OCI-LY3 (cell line): ENCODE measurements at regions not wholly inside any gene's neighbourhood (a gene's known extent, or its start where the extent isn't known, plus 50 kb on each side); places are given as distances from the start of the nearest gene placed in this dataset.

ENCODE experiments used
- H2AFZ ChIP-seq: fragments of 200-600, 300-600 bp; shearing (Covaris generic); 2 replicates; pipeline ENCODE4 v1.6.0; 2014; ENCODE audit warnings: antibody characterized with exemption, low read depth, low read length
- H3K27ac ChIP-seq: fragments of 200-600, 300-600 bp; sonication (generic); 2 replicates; pipeline ENCODE4 v1.5.1; 2014; ENCODE audit warnings: mild to moderate bottlenecking, low read length, moderate library complexity, mixed read lengths
- H3K27me3 ChIP-seq: fragments of 200-600, 300-600 bp; sonication (generic); 2 replicates; pipeline ENCODE4 v1.6.1; 2014; ENCODE audit warnings: low read depth, low read length, mixed read lengths
- H3K36me3 ChIP-seq: fragments of 200-600, 300-600 bp; sonication (generic); replicated peaks from 2 replicates; pipeline ENCODE3; 2014; ENCODE audit warnings: low read depth, low read length, mixed read lengths
- H3K4me1 ChIP-seq: fragments of 300-600, 200-600 bp; sonication (generic); 2 replicates; pipeline ENCODE4 v1.6.1; 2014; ENCODE audit warnings: low read length, mixed read lengths
- H3K4me2 ChIP-seq: fragments of 200-600, 300-600 bp; sonication (generic); 2 replicates; pipeline ENCODE4 v1.6.1; 2014; ENCODE audit warnings: low read length, mixed read lengths
- H3K4me3 ChIP-seq: fragments of 300-600, 200-600 bp; sonication (generic); 2 replicates; pipeline ENCODE4 v1.5.1; 2014; ENCODE audit warnings: antibody characterized with exemption, mild to moderate bottlenecking, low read length, moderate library complexity
- H3K79me2 ChIP-seq: fragments of 300-600, 200-600 bp; shearing (Covaris generic); 2 replicates; pipeline ENCODE4 v1.6.1; 2014; ENCODE audit warnings: mild to moderate bottlenecking, low read length, mixed read lengths
- H3K9ac ChIP-seq: fragments of 300-600, 200-600 bp; shearing (Covaris generic); 2 replicates; pipeline ENCODE4 v1.6.0; 2014; ENCODE audit warnings: mild to moderate bottlenecking, low read length, moderate library complexity
- H3K9me3 ChIP-seq: fragments of 200-600, 300-600 bp; shearing (Covaris generic); 2 replicates; pipeline ENCODE4 v1.6.1; 2014; ENCODE audit warnings: low read length, mixed read lengths; ENCODE audit not compliant: insufficient read depth
- H4K20me1 ChIP-seq: fragments of 200-600, 300-600 bp; sonication (generic); 2 replicates; pipeline ENCODE4 v1.6.1; 2016; ENCODE audit warnings: low read length, mixed read lengths; ENCODE audit not compliant: insufficient read depth
- EZH2phosphoT487 ChIP-seq: fragments of 200-600 bp; shearing (Covaris generic); IDR thresholded peaks from 2 replicates; pipeline ENCODE4 v1.6.1; 2018; ENCODE audit warnings: antibody characterized with exemption, mixed run types, low read depth
- TF ChIP-seq, protein P1 (sequence below): fragments of 200-600, 300-600 bp; sonication (generic); IDR thresholded peaks from 2 replicates; pipeline ENCODE4 v1.5.1; 2014; ENCODE audit warnings: antibody characterized with exemption, low read length, low read depth

GRCh38 chr10:109474812-109475211 is 448.5 kb downstream of the XPNPEP1 start:
- H2AFZ ChIP-seq: no peak overlapping the region
- H3K9me3 ChIP-seq: no peaks in the 10 kb centered on the region
- no peaks in the 10 kb centered on the region for H3K4me1 ChIP-seq
- H3K27me3 ChIP-seq: no peaks in the 10 kb centered on the region
- H3K9ac ChIP-seq: no peak overlapping the region
- H3K4me3 ChIP-seq: no peak overlapping the region
- H3K4me2 ChIP-seq: no peak overlapping the region
- H3K79me2 ChIP-seq: no peaks in the 10 kb centered on the region
- no peaks in the 10 kb centered on the region for H3K36me3 ChIP-seq
- TF ChIP-seq, protein P1, sequence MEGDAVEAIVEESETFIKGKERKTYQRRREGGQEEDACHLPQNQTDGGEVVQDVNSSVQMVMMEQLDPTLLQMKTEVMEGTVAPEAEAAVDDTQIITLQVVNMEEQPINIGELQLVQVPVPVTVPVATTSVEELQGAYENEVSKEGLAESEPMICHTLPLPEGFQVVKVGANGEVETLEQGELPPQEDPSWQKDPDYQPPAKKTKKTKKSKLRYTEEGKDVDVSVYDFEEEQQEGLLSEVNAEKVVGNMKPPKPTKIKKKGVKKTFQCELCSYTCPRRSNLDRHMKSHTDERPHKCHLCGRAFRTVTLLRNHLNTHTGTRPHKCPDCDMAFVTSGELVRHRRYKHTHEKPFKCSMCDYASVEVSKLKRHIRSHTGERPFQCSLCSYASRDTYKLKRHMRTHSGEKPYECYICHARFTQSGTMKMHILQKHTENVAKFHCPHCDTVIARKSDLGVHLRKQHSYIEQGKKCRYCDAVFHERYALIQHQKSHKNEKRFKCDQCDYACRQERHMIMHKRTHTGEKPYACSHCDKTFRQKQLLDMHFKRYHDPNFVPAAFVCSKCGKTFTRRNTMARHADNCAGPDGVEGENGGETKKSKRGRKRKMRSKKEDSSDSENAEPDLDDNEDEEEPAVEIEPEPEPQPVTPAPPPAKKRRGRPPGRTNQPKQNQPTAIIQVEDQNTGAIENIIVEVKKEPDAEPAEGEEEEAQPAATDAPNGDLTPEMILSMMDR: no peak
- no peak for TF ChIP-seq EZH2phosphoT487
- H4K20me1 ChIP-seq: no peaks in the 10 kb centered on the region
- no peak overlapping the region for H3K27ac ChIP-seq

DNA sequence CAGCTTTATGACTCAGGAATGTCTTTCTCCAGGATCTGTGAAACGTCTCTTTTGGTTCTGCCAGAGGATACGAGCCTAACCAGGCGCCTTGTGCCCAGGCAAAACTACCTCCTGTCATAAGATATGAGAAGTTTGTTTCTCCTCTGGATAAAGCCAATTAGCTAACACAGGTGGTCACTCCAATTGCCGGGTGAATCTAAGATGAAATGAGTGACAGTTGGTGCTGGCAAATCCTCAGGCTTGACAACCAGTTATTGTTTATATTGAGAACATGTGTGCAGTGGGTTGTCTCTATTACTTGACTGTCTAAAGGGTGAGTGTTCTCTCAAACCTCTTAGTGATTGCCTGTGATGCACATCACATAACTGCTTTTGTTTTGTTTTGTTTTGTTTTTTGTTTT is 449.1 kb downstream of the XPNPEP1 start:
- H3K79me2 ChIP-seq: no peaks in the 10 kb centered on the region

GRCh38 chr10:109467551-109467950 is 455.8 kb downstream of the XPNPEP1 start:
- Histone ChIP-seq H4K20me1 (no peaks in the 10 kb centered on the region), H3K4me1 (peaks cover 11% of the 10 kb centered on the region), H3K9me3 (no peaks in the 10 kb centered on the region), H3K27ac (peak overlapping the region; percentile 16; the same call in 1 of the 2 replicates), H3K36me3 (no peaks in the 10 kb centered on the region), H3K4me3 (no peak overlapping the region), H2AFZ (no peak overlapping the region), H3K27me3 (no peaks in the 10 kb centered on the region), H3K79me2 (no peaks in the 10 kb centered on the region), H3K9ac (no peak overlapping the region), H3K4me2 (peak overlapping the region; percentile 20; the same call in 1 of the 2 replicates)
- no peak for TF ChIP-seq EZH2phosphoT487
- TF ChIP-seq, protein P1: no peak

More for the DNA sequence above, 449.1 kb downstream of the XPNPEP1 start:
- H3K4me3 ChIP-seq: no peak overlapping the region
- no peak overlapping the region for H3K4me2 ChIP-seq
- H4K20me1 ChIP-seq: no peaks in the 10 kb centered on the region
- H3K4me1 ChIP-seq: no peaks in the 10 kb centered on the region
- H2AFZ ChIP-seq: no peak overlapping the region
- H3K27ac ChIP-seq: no peak overlapping the region
- no peaks in the 10 kb centered on the region for H3K9me3 ChIP-seq
- no peaks in the 10 kb centered on the region for H3K27me3 ChIP-seq
- TF ChIP-seq, protein P1: no peak
- no peak for TF ChIP-seq EZH2phosphoT487
- H3K9ac ChIP-seq: no peak overlapping the region
- H3K36me3 ChIP-seq: no peaks in the 10 kb centered on the region

GRCh38 chr10:109464949-109465348 is 458.4 kb downstream of the XPNPEP1 start:
- TF ChIP-seq, protein P1: no peak
- Histone ChIP-seq H3K4me1 (peaks cover 11% of the 10 kb centered on the region), H3K27ac (no peak overlapping the region), H3K36me3 (no peaks in the 10 kb centered on the region), H3K79me2 (no peaks in the 10 kb centered on the region), H2AFZ (no peak overlapping the region), H3K27me3 (no peaks in the 10 kb centered on the region), H3K9ac (no peak overlapping the region), H3K9me3 (no peaks in the 10 kb centered on the region), H3K4me2 (no peak overlapping the region), H3K4me3 (no peak overlapping the region), H4K20me1 (no peaks in the 10 kb centered on the region)
